Adrenal gland (tissue), 9 donors: ENCODE measurements at regions not wholly inside any gene's neighbourhood (a gene's known extent, or its start where the extent isn't known, plus 50 kb on each side); places are given as distances from the start of the nearest gene placed in this dataset.

Source experiments
- DNase-seq, 7 donors: peaks; one replicate each; pipeline ENCODE4 v3.0.0-alpha.2; 2019 to 2020
- H3K27ac ChIP-seq, 5 donors: fragments of 200-600 bp; sonication (generic) in 4 of 5; 1 replicate in 3 of 5; 2 replicates in 2 of 5; pipeline versions ENCODE4 v1.5.1 to v1.8.0; 2016 to 2020; ENCODE audit warnings: mild to moderate bottlenecking in 1 of 5
- H3K27me3 ChIP-seq: fragments of 200-600 bp; 2 replicates; pipeline ENCODE4 v1.8.0; 2021
- H3K36me3 ChIP-seq, 2 donors: fragments of 200-600 bp; replicated peaks in 1 of 2; 1 replicate in 1 of 2; 2 replicates in 1 of 2; pipeline versions ENCODE4 v1.5.1 to v1.8.0; 2018 to 2022
- H3K4me1 ChIP-seq, 2 donors: fragments of 200-600 bp; replicated peaks in 1 of 2; 1 replicate in 1 of 2; 2 replicates in 1 of 2; pipeline versions ENCODE4 v1.5.1 to v1.8.0; 2018 to 2021
- H3K4me3 ChIP-seq, 4 donors: fragments of 200-600 bp; sonication (generic) in 3 of 4; one replicate each; pipeline ENCODE4 v1.5.1; 2016 to 2018
- H3K9me3 ChIP-seq, 3 donors: fragments of 200-600 bp; sonication (generic) in 1 of 3; replicated peaks in 1 of 3; 1 replicate in 2 of 3; 2 replicates in 1 of 3; pipeline versions ENCODE4 v1.5.1 to v1.8.0; 2016 to 2021
- POLR2A ChIP-seq, 2 donors: fragments of 450-650 bp; IDR thresholded peaks; one replicate each; pipeline ENCODE4 v1.6.1; 2017; ENCODE audit warnings: antibody characterized with exemption in 2 of 2, mild to moderate bottlenecking in 2 of 2, moderate library complexity in 1 of 2
- WGBS, 4 donors: extraction: QIAGEN DNeasy Blood & Tissue Kit in 2 of 4; methylation state at CpG; one replicate each; pipeline versions ENCODE4 v1.1.5 to v1.1.7; 2013 to 2017; 5-methylcytosine and 5-hydroxymethylcytosine counted together
- intact Hi-C, 2 donors: fragments of 100-400 bp; cut with DNase I; formaldehyde crosslinking; loops; one replicate each; pipeline versions ENCODE4 v1.14.1 to v1.15.0; 2022 to 2023
- TF ChIP-seq, protein P1 (sequence below), 6 experiments: fragments of 450-650 bp in 4 of 6; fragments of 200-600 bp in 2 of 6; sonication (generic) in 1 of 6; IDR thresholded peaks; 1 replicate in 5 of 6; 2 replicates in 1 of 6; pipeline versions ENCODE4 v1.5.1 to v1.8.0; 2016 to 2021; ENCODE audit warnings: antibody characterized with exemption in 6 of 6, mild to moderate bottlenecking in 2 of 6, moderate library complexity in 1 of 6
- donor health status: healthy with polysubstance abuse.
- donor health status: Bipolar disorder and iron deficiency.
- donor health status: DM: yes; HTN: yes; CAD: no.
- donor health status: DM: no; HTN: no; CAD: no.
- donor health status: DM: no; HTN: no; CAD: no.

DNA sequence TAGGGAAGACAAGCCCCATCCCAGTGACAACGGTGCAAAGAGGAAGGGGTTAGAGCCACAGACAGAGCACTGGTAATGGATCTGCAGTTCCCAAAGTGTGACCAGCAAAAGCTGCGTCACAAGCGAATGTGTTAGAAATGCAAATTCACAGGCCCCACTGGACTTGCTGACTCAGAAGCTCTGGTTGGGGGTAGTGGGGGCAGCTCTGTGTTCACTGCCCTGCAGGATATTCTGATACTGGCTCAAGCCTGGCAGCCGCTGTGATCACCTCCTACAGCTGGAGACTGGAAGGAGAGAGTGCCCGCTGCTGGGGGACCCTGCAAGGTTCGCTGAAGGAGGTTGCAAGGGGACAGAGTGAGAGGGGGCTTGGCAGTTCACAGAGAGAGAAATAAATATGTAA is 179.7 kb upstream of the CDH4 start:
- intact Hi-C loops: no loop called here
- Histone ChIP-seq H3K27ac (no peak overlapping the region), H3K4me3 (no peak overlapping the region), H3K4me1 (no peaks in the 10 kb centered on the region), H3K9me3 (no peaks in the 10 kb centered on the region), H3K36me3 (no peaks in the 10 kb centered on the region), H3K27me3 (no peaks in the 10 kb centered on the region)
- TF ChIP-seq, protein P1, sequence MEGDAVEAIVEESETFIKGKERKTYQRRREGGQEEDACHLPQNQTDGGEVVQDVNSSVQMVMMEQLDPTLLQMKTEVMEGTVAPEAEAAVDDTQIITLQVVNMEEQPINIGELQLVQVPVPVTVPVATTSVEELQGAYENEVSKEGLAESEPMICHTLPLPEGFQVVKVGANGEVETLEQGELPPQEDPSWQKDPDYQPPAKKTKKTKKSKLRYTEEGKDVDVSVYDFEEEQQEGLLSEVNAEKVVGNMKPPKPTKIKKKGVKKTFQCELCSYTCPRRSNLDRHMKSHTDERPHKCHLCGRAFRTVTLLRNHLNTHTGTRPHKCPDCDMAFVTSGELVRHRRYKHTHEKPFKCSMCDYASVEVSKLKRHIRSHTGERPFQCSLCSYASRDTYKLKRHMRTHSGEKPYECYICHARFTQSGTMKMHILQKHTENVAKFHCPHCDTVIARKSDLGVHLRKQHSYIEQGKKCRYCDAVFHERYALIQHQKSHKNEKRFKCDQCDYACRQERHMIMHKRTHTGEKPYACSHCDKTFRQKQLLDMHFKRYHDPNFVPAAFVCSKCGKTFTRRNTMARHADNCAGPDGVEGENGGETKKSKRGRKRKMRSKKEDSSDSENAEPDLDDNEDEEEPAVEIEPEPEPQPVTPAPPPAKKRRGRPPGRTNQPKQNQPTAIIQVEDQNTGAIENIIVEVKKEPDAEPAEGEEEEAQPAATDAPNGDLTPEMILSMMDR (IDR thresholded peaks at IDR 0.05): no peak
- no peak for TF ChIP-seq POLR2A (IDR thresholded peaks at IDR 0.05)
- 53 to 71% (median 67%) methylated on average over 5 to 6 of the region's 6 CpGs for WGBS, 4 donors
- DNase-seq: no peak

DNA sequence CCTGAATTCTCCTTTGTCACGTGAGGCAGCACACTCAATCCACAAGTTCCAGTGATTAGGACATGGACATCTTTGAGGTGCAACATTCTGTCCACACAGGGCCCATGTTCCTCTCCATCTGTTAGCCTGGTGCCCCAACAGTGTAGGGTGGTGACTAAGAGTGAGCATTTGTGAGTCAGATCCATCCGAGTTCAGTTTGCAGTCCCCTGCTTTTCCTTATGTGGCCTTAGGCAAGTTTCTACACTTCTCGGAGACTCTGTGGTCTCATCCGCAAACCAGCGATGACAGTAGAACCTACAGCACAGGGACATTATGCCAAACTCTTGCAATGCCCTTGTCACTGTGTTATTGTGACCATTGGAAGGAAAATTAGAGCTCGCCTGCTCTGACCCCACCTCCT is 178.7 kb upstream of the CDH4 start:
- intact Hi-C loops: no loop called here
- Histone ChIP-seq H3K9me3 (no peaks in the 10 kb centered on the region), H3K4me3 (no peak overlapping the region), H3K27me3 (no peaks in the 10 kb centered on the region), H3K4me1 (no peaks in the 10 kb centered on the region), H3K27ac (no peak overlapping the region), H3K36me3 (no peaks in the 10 kb centered on the region)
- DNase-seq: no peak
- 77 to 84% (median 80%) methylated on average over 6 of the region's 6 CpGs for WGBS, 4 donors
- no peak for TF ChIP-seq POLR2A (IDR thresholded peaks at IDR 0.05)
- TF ChIP-seq, protein P1 (IDR thresholded peaks at IDR 0.05): no peak

DNA sequence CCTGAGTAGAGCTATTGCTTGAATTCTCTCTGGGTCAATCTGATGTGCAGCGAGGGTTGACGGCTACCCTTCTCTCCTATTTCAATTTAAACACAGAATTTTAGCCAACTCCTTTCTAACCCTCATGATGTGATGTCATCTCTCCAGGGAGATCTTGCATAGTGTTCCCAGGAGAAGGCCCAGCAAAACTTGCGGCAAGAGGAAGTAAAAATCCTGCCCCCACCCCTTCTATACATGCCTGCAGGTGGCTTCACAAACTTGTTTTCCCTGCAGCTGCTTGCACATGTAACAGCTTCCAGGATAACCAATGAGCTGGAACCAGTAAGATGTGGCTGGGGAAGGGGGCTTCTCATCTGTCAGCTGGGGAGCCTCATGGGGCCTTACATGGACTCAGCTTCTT is 169.3 kb upstream of the CDH4 start:
- WGBS, 4 donors: 69 to 83% (median 80%) methylated on average over 3 of the region's 3 CpGs

DNA sequence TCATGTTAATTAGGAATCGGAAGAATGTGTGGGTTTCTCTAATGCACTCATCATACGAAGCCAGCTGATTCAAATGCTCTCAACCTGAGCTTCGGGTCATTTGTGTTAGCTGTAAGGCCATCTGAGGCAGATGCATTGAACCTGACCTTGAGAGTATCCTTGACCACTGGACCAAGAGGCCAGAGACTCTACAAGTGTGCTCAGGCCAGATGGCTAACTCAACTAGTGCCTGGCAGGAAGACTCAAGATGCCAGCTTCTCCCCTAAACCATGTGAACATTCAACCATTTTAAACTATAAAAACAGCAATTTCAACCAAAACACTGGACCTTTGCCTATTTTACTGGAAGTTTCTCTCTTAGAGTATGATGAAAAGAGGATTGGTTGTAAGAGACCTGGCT is 168.6 kb upstream of the CDH4 start:
- no peak overlapping the region for H3K4me3 ChIP-seq
- TF ChIP-seq, protein P1 (IDR thresholded peaks at IDR 0.05): no peak
- no peak for TF ChIP-seq POLR2A (IDR thresholded peaks at IDR 0.05)
- H3K9me3 ChIP-seq: no peaks in the 10 kb centered on the region
- DNase-seq: no peak
- no peaks in the 10 kb centered on the region for H3K36me3 ChIP-seq
- intact Hi-C loops: no loop called here
- WGBS, 4 donors: 72 to 79% (median 77%) methylated on average over 3 of the region's 3 CpGs
- no peaks in the 10 kb centered on the region for H3K4me1 ChIP-seq
- H3K27me3 ChIP-seq: peaks cover 5% of the 10 kb centered on the region
- no peak overlapping the region for H3K27ac ChIP-seq

More for the DNA sequence above, 169.3 kb upstream of the CDH4 start:
- no peak overlapping the region for H3K27ac ChIP-seq
- no peaks in the 10 kb centered on the region for H3K4me1 ChIP-seq
- H3K9me3 ChIP-seq: no peaks in the 10 kb centered on the region
- H3K4me3 ChIP-seq: no peak overlapping the region
- no peak for TF ChIP-seq POLR2A (IDR thresholded peaks at IDR 0.05)
- TF ChIP-seq, protein P1 (IDR thresholded peaks at IDR 0.05): no peak
- no peak for DNase-seq
- no peaks in the 10 kb centered on the region for H3K36me3 ChIP-seq
- H3K27me3 ChIP-seq: peaks cover 5% of the 10 kb centered on the region
- intact Hi-C loops: no loop called here
